GM19043 (cell line): ENCODE measurements at regions not wholly inside any gene's neighbourhood (a gene's known extent, or its start where the extent isn't known, plus 50 kb on each side); places are given as distances from the start of the nearest gene placed in this dataset.
"Not testable (repeated sequence)": the region's sequence is repeated elsewhere in the genome, so short reads cannot be mapped to it uniquely, and the experiment has no call there.

ENCODE experiments used
- ATAC-seq: cut with Tn5 transposase; IDR thresholded peaks from one replicate; pipeline ENCODE4 v1.9.1; 2021; ENCODE audit warnings: low read depth; ENCODE audit not compliant: unreplicated experiment

- no peak for ATAC-seq
Measured at GRCh38 chr10:117780411-117780810, 237.9 kb downstream of the EMX2 start.

GRCh38 chr10:117781216-117781831, 238.8 kb downstream of the EMX2 start:
- ATAC-seq, result no peak

GRCh38 chr10:117782276-117782675, 239.7 kb downstream of the EMX2 start:
- ATAC-seq, result no peak

GRCh38 chr10:117783698-117784395, 241.3 kb downstream of the EMX2 start:
- no peak for ATAC-seq

- no peak for ATAC-seq
Measured at GRCh38 chr10:117784776-117785175, 242.2 kb downstream of the EMX2 start.

GRCh38 chr10:117788911-117789310, 246.4 kb downstream of the EMX2 start:
- no peak for ATAC-seq

GRCh38 chr10:117790179-117790578, 247.6 kb downstream of the EMX2 start:
- ATAC-seq, result no peak

- no peak for ATAC-seq
Measured at GRCh38 chr10:117790621-117791020, 248.1 kb downstream of the EMX2 start.

- ATAC-seq, result no peak
Measured at GRCh38 chr10:117792214-117792613, 249.7 kb downstream of the EMX2 start.

GRCh38 chr10:117796130-117796745, 250.5 kb downstream of the RAB11FIP2 start:
- ATAC-seq, result no peak

GRCh38 chr10:117797296-117797695, 249.4 kb downstream of the RAB11FIP2 start:
- no peak for ATAC-seq

GRCh38 chr10:117801691-117802090, 245.1 kb downstream of the RAB11FIP2 start:
- no peak for ATAC-seq

- no peak for ATAC-seq
Measured at GRCh38 chr10:117804470-117805011, 242.2 kb downstream of the RAB11FIP2 start.

GRCh38 chr10:117805139-117805538, 241.6 kb downstream of the RAB11FIP2 start:
- no peak for ATAC-seq

GRCh38 chr10:117807441-117807840, 239.3 kb downstream of the RAB11FIP2 start:
- ATAC-seq, result no peak

- not testable (repeated sequence) for ATAC-seq
Measured at GRCh38 chr10:117815816-117816215, 230.9 kb downstream of the RAB11FIP2 start.

- ATAC-seq, result no peak
Measured at GRCh38 chr10:117817116-117817515, 229.6 kb downstream of the RAB11FIP2 start.

GRCh38 chr10:117818721-117819120, 228.0 kb downstream of the RAB11FIP2 start:
- no peak for ATAC-seq

GRCh38 chr10:117819304-117819703, 227.4 kb downstream of the RAB11FIP2 start:
- no peak for ATAC-seq

GRCh38 chr10:117823980-117824379, 222.8 kb downstream of the RAB11FIP2 start:
- ATAC-seq, result no peak

GRCh38 chr10:117830205-117830604, 216.5 kb downstream of the RAB11FIP2 start:
- no peak for ATAC-seq

- no peak for ATAC-seq
Measured at GRCh38 chr10:117830787-117831212, 215.9 kb downstream of the RAB11FIP2 start.
